Smooth muscle cell (in vitro differentiated cells): ENCODE measurements at regions not wholly inside any gene's neighbourhood (a gene's known extent, or its start where the extent isn't known, plus 50 kb on each side); places are given as distances from the start of the nearest gene placed in this dataset.

ENCODE experiments used
- DNase-seq: peaks from one replicate; lab custom pipeline; 2025; ENCODE audit not compliant: unreplicated experiment; lab: John Stamatoyannopoulos, UW
- H2AFZ ChIP-seq: fragments of 200-600 bp; sonication (generic); 2 replicates; pipeline ENCODE4 v1.6.0; 2016; ENCODE audit warnings: antibody characterized with exemption, low read depth, mild to moderate bottlenecking
- H3F3A ChIP-seq: fragments of 200-600 bp; sonication (generic); 2 replicates; pipeline ENCODE4 v1.6.0; 2017; ENCODE audit warnings: antibody characterized with exemption, low read depth
- H3K27ac ChIP-seq: fragments of 200-600 bp; sonication (generic); 2 replicates; pipeline ENCODE4 v1.5.1; 2016; ENCODE audit warnings: low read depth, mild to moderate bottlenecking
- H3K27me3 ChIP-seq: fragments of 200-600 bp; sonication (generic); 2 replicates; pipeline ENCODE4 v1.6.1; 2016; ENCODE audit warnings: low read depth, mild to moderate bottlenecking
- H3K36me3 ChIP-seq: fragments of 200-600 bp; sonication (generic); 2 replicates; pipeline ENCODE4 v1.5.1; 2016; ENCODE audit warnings: low read depth
- H3K4me1 ChIP-seq: fragments of 200-600 bp; sonication (generic); 2 replicates; pipeline ENCODE4 v1.5.1; 2016; ENCODE audit warnings: low read depth
- H3K4me2 ChIP-seq: fragments of 200-600 bp; sonication (generic); 2 replicates; pipeline ENCODE4 v1.6.0; 2016; ENCODE audit warnings: mild to moderate bottlenecking
- H3K4me3 ChIP-seq: fragments of 200-600 bp; sonication (generic); 2 replicates; pipeline ENCODE4 v1.5.1; 2016; ENCODE audit warnings: mild to moderate bottlenecking
- H3K79me2 ChIP-seq: fragments of 200-600 bp; sonication (generic); 2 replicates; pipeline ENCODE4 v1.6.0; 2016; ENCODE audit warnings: low read depth, mild to moderate bottlenecking
- H3K9ac ChIP-seq: fragments of 200-600 bp; sonication (generic); 2 replicates; pipeline ENCODE4 v1.6.0; 2016; ENCODE audit warnings: low read depth
- H3K9me3 ChIP-seq: fragments of 200-600 bp; sonication (generic); replicated peaks from 2 replicates; pipeline ENCODE4 v1.5.1; 2016; ENCODE audit warnings: low read depth
- H4K20me1 ChIP-seq: fragments of 200-600 bp; sonication (generic); 2 replicates; pipeline ENCODE4 v1.6.0; 2016; ENCODE audit warnings: low read depth
- CTCF ChIP-seq: fragments of 200-600 bp; sonication (generic); IDR thresholded peaks from 2 replicates; pipeline ENCODE4 v1.5.1; 2017; ENCODE audit warnings: borderline replicate concordance, mild to moderate bottlenecking, antibody characterized with exemption; ENCODE audit not compliant: insufficient read depth, poor library complexity, severe bottlenecking
- WGBS: methylation state at CpG from one replicate; pipeline ENCODE4 v1.1.7; 2016; ENCODE audit warnings: low lambda C conversion rate; 5-methylcytosine and 5-hydroxymethylcytosine counted together

DNA sequence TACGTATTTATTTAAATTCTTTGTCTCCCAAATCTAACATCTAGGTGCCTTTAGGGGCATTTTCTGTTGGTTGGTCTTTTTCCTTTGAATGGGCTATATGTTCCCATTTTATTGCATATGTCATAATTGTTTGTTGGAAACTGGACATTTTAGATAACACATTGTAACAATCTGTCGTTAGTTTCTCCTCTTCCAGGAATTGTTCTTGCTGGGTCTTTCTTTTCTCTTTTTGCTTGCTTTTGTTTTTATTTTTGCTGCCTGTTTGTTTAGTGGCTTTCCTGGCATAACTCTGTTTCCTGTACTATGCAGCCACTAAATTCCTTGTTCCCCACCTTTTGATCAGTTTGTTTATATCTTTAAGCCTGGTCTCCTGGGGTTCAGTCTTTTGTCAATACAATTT, 244.3 kb upstream of the RTL1 start:
- 87% methylated on average over 2 of the region's 2 CpGs for WGBS
- H3K9ac ChIP-seq = no peak overlapping the region

GRCh38 chr14:101150039-101150610, 246.6 kb upstream of the RTL1 start:
- Histone ChIP-seq H3K4me1 (no peaks in the 10 kb centered on the region), H3K4me3 (no peak overlapping the region), H3K27ac (no peak overlapping the region), H3K4me2 (no peak overlapping the region), H3K9ac (no peak overlapping the region), H2AFZ (no peak overlapping the region), H3K79me2 (no peaks in the 10 kb centered on the region), H3F3A (no peaks in the 10 kb centered on the region), H3K9me3 (no peaks in the 10 kb centered on the region), H4K20me1 (no peaks in the 10 kb centered on the region), H3K36me3 (no peaks in the 10 kb centered on the region), H3K27me3 (no peaks in the 10 kb centered on the region)
- 84% methylated on average over 6 of the region's 6 CpGs for WGBS
- no peak for DNase-seq
- TF ChIP-seq CTCF = no peak

More for the DNA sequence above, 244.3 kb upstream of the RTL1 start:
- Histone ChIP-seq H3K27me3 (no peaks in the 10 kb centered on the region), H3K9me3 (no peaks in the 10 kb centered on the region), H3K4me1 (no peaks in the 10 kb centered on the region), H3F3A (no peaks in the 10 kb centered on the region), H3K4me2 (no peak overlapping the region), H3K27ac (no peak overlapping the region), H4K20me1 (no peaks in the 10 kb centered on the region), H3K79me2 (no peaks in the 10 kb centered on the region), H2AFZ (no peak overlapping the region), H3K36me3 (no peaks in the 10 kb centered on the region), H3K4me3 (no peak overlapping the region)
- no peak for DNase-seq
- TF ChIP-seq CTCF = no peak

- H3K27ac ChIP-seq = no peak overlapping the region
- H3K4me2 ChIP-seq = no peak overlapping the region
- no peaks in the 10 kb centered on the region for H3K79me2 ChIP-seq
- no peak overlapping the region for H3K4me3 ChIP-seq
- no peak for TF ChIP-seq CTCF
- H3K4me1 ChIP-seq = no peaks in the 10 kb centered on the region
- no peak overlapping the region for H2AFZ ChIP-seq
- H3F3A ChIP-seq = no peaks in the 10 kb centered on the region
- H3K9ac ChIP-seq = no peak overlapping the region
- WGBS = 85% methylated on average over 21 of the region's 28 CpGs
- no peaks in the 10 kb centered on the region for H3K27me3 ChIP-seq
- H3K9me3 ChIP-seq = no peaks in the 10 kb centered on the region
- no peaks in the 10 kb centered on the region for H4K20me1 ChIP-seq
- no peaks in the 10 kb centered on the region for H3K36me3 ChIP-seq
- DNase-seq = no peak
These were observed 247.9 kb upstream of the RTL1 start for GRCh38 chr14:101151226-101151926.

DNA sequence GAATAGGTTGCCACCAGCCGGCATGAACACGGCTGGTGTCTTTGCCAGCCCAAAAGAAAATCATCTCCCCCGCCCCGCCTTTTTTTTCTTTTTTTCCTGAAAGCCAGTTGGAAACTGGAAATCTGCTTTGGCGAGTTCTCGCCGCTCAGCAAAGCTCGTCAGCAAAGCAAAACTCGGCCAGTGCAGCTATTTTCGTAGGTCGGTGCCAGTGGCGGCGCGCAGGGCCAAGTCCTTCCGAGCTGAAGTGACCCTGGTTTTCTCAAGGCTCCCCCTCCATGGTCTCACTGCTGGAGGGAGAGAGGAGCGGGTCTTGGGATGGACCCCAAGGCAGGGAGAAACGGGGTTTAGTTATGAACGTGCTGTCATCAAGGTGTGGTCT, 248.4 kb upstream of the RTL1 start:
- no peak overlapping the region for H3K4me3 ChIP-seq
- H3F3A ChIP-seq = no peaks in the 10 kb centered on the region
- no peaks in the 10 kb centered on the region for H3K36me3 ChIP-seq
- no peak overlapping the region for H3K27ac ChIP-seq
- H3K9ac ChIP-seq = no peak overlapping the region
- DNase-seq = no peak
- H3K4me1 ChIP-seq = no peaks in the 10 kb centered on the region
- whole genome bisulfite sequencing = 95% methylated on average over 18 of the region's 18 CpGs
- H3K27me3 ChIP-seq = no peaks in the 10 kb centered on the region
- H2AFZ ChIP-seq = no peak overlapping the region
- H3K79me2 ChIP-seq = no peaks in the 10 kb centered on the region
- no peak overlapping the region for H3K4me2 ChIP-seq
- no peaks in the 10 kb centered on the region for H4K20me1 ChIP-seq
- TF ChIP-seq CTCF = no peak
- no peaks in the 10 kb centered on the region for H3K9me3 ChIP-seq
